ENCODE measurements at regions not wholly inside any gene's neighbourhood (a gene's known extent, or its start where the extent isn't known, plus 50 kb on each side); places are given as distances from the start of the nearest gene placed in this dataset.
"Not testable (repeated sequence)": the region's sequence is repeated elsewhere in the genome, so short reads cannot be mapped to it uniquely, and the experiment has no call there.

DNA sequence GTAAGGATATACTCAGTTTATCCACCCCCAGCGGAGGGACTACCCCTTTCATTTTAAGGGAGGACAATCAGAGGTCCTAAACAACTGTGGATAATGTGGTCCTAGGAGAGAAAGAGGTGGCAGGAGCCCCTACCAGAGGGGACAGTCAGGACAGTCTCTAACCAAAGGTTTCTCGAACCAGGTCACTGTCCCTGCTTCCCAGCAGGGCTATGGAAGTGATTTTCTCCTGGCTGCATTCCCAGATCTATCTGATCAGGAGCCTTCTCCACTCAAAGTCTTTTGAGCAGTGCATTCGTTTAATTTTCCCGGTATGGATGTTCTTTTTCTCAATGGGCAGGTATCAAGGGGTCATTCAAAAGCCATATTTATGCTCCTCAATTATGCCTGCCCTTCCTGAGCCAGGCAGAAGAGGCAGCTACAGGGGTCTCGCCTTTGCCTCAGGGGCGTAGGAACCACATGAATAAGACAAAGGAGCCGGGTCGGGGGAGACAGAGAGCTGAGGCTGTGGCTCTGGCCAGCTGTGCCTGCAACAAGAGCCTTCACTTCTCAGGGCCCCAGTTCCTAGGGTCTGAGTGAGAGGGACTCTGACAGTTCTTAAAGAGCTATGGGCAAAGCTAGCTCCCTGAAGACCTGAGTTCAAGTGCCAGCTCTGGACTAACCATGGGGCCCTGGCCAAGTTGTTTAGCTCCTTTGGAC, 62.5 kb upstream of the DMRTB1 start:
- no peak for FAIRE-seq
- DNase-seq (ENCODE audit: insufficient read length, low spot score) = no peak
- TF ChIP-seq POLR2AphosphoS5 (IDR thresholded peaks at IDR 0.05; ENCODE audit: low read depth, low read length) (no peak), TAF1 (IDR thresholded peaks at IDR 0.05; ENCODE audit: low read depth, low read length) (no peak), SPI1 (IDR thresholded peaks at IDR 0.05; ENCODE audit: low read depth, low read length) (no peak), PAX5 (IDR thresholded peaks at IDR 0.05; ENCODE audit: insufficient read depth, low read length, severe bottlenecking) (no peak), POU2F2 (IDR thresholded peaks at IDR 0.05; ENCODE audit: low read depth, low read length) (no peak), POLR2A (IDR thresholded peaks at IDR 0.05; ENCODE audit: low read depth, low read length) (no peak)

DNA sequence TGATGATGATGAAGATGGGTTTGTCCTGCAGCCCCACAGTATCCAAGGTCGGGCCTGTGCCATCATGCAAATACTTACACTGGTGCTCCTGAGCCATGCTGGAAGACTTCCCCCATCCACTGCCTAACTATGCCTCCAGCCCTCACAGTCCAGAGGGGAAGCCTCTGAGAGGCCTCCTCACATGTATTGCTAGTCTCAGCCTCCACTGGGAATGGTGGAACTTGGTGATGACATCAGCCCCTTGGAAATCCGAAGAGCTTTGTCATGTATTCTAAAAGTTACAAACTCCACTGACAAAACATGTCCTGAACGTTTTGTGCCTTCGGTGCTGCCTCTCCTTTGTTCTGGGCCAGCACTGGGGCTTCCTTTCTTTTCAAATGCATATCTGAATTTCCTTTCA, 61.1 kb upstream of the DMRTB1 start:
- FAIRE-seq (no peak), DNase-seq (ENCODE audit: insufficient read length, low spot score) (no peak)
- TF ChIP-seq SPI1 (IDR thresholded peaks at IDR 0.05; ENCODE audit: low read depth, low read length) (no peak), POLR2AphosphoS5 (IDR thresholded peaks at IDR 0.05; ENCODE audit: low read depth, low read length) (no peak), POU2F2 (IDR thresholded peaks at IDR 0.05; ENCODE audit: low read depth, low read length) (no peak), POLR2A (IDR thresholded peaks at IDR 0.05; ENCODE audit: low read depth, low read length) (no peak), TAF1 (IDR thresholded peaks at IDR 0.05; ENCODE audit: low read depth, low read length) (no peak), PAX5 (IDR thresholded peaks at IDR 0.05; ENCODE audit: insufficient read depth, low read length, severe bottlenecking) (no peak)

- FAIRE-seq = no peak
- DNase-seq (ENCODE audit: insufficient read length, low spot score) = no peak
Observed at GRCh38 chr1:53398576-53399365, 60.4 kb upstream of the DMRTB1 start.

DNA sequence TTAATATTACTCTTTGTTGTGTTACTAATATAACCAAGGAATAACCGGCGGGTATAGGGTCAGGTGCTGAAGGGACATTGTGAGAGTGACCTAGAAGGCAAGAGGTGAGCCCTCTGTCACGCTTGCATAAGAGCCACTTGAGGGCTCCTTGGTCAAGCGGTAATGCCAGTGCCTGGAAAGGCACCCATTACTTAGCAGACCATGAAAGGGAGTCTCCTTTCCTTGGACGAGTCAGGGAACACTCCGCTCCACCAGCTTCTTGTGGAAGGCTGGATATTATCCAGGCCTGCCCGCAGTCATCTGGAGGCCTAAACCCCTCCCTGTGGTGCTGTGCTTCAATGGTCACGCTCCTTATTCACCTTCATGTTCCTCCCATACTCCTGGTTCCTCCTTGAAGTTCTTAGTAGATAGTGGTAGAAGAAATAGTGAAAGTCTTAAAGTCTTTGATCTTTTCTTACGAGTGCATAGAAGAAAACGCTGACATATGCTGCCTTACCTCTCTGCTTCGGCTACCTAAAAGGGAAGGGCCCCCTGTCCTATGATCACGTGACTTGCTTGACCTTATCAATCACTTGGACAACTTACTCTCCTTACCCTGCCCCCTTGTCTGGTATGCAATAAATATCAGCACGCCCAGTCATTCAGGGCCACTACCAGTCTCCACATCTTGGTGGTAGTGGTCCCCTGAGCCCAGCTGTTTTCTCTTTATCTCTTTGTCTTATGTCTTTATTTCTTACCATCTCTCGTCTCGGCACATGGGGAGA, 59.6 kb upstream of the DMRTB1 start:
- not testable (repeated sequence) for FAIRE-seq; DNase-seq (ENCODE audit: insufficient read length, low spot score)

More at GRCh38 chr1:53398576-53399365, 60.4 kb upstream of the DMRTB1 start:
- TF ChIP-seq SPI1 (IDR thresholded peaks at IDR 0.05; ENCODE audit: low read depth, low read length) = no peak
- TF ChIP-seq POLR2AphosphoS5 (IDR thresholded peaks at IDR 0.05; ENCODE audit: low read depth, low read length) = no peak
- TF ChIP-seq TAF1 (IDR thresholded peaks at IDR 0.05; ENCODE audit: low read depth, low read length) = no peak
- no peak for TF ChIP-seq POU2F2 (IDR thresholded peaks at IDR 0.05; ENCODE audit: low read depth, low read length)
- no peak for TF ChIP-seq PAX5 (IDR thresholded peaks at IDR 0.05; ENCODE audit: insufficient read depth, low read length, severe bottlenecking)
- TF ChIP-seq POLR2A (IDR thresholded peaks at IDR 0.05; ENCODE audit: low read depth, low read length) = no peak

- TF ChIP-seq SPI1 (IDR thresholded peaks at IDR 0.05; ENCODE audit: low read depth, low read length) (no peak), POLR2AphosphoS5 (IDR thresholded peaks at IDR 0.05; ENCODE audit: low read depth, low read length) (no peak), POLR2A (IDR thresholded peaks at IDR 0.05; ENCODE audit: low read depth, low read length) (no peak), PAX5 (IDR thresholded peaks at IDR 0.05; ENCODE audit: insufficient read depth, low read length, severe bottlenecking) (no peak), POU2F2 (IDR thresholded peaks at IDR 0.05; ENCODE audit: low read depth, low read length) (no peak), TAF1 (IDR thresholded peaks at IDR 0.05; ENCODE audit: low read depth, low read length) (no peak)
- DNase-seq (ENCODE audit: insufficient read length, low spot score) (no peak), FAIRE-seq (no peak)
Observed at GRCh38 chr1:53400761-53401674, 58.2 kb upstream of the DMRTB1 start.

GRCh38 chr1:53401813-53402745, 57.1 kb upstream of the DMRTB1 start:
- no peak for DNase-seq (ENCODE audit: insufficient read length, low spot score)
- TF ChIP-seq TAF1 (IDR thresholded peaks at IDR 0.05; ENCODE audit: low read depth, low read length) (no peak), POLR2A (IDR thresholded peaks at IDR 0.05; ENCODE audit: low read depth, low read length) (no peak), SPI1 (IDR thresholded peaks at IDR 0.05; ENCODE audit: low read depth, low read length) (peak; percentile 60)
- FAIRE-seq = no peak

- FAIRE-seq = no peak
- no peak for DNase-seq (ENCODE audit: insufficient read length, low spot score)
- TF ChIP-seq PAX5 (IDR thresholded peaks at IDR 0.05; ENCODE audit: insufficient read depth, low read length, severe bottlenecking) = no peak
- TF ChIP-seq POLR2AphosphoS5 (IDR thresholded peaks at IDR 0.05; ENCODE audit: low read depth, low read length) = no peak
- no peak for TF ChIP-seq POLR2A (IDR thresholded peaks at IDR 0.05; ENCODE audit: low read depth, low read length)
- no peak for TF ChIP-seq SPI1 (IDR thresholded peaks at IDR 0.05; ENCODE audit: low read depth, low read length)
- no peak for TF ChIP-seq TAF1 (IDR thresholded peaks at IDR 0.05; ENCODE audit: low read depth, low read length)
Observed at GRCh38 chr1:53402891-53403655, 56.1 kb upstream of the DMRTB1 start.

DNA sequence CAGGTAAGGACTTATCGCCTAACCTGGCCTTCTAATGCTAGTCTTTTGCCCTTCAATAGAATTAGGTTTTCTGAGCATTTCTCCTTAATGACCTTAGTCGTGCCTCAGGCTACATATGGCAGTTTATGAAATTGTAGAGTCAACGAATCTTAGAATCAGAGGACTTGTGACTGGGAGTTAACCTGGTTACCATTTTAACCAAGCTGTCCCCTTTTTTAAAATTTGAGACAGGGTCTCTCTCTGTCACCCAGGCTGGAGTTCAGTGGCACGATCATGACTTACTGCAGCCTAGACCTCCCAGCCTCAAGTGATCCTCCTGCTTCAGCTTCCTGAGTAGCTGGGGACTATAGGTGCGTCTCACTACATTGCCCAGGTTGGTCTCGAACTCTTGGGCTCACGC, 53.5 kb upstream of the DMRTB1 start:
- FAIRE-seq (no peak), DNase-seq (ENCODE audit: insufficient read length, low spot score) (no peak)
- TF ChIP-seq PAX5 (IDR thresholded peaks at IDR 0.05; ENCODE audit: insufficient read depth, low read length, severe bottlenecking) (no peak), POU2F2 (IDR thresholded peaks at IDR 0.05; ENCODE audit: low read depth, low read length) (no peak), TAF1 (IDR thresholded peaks at IDR 0.05; ENCODE audit: low read depth, low read length) (no peak), POLR2A (IDR thresholded peaks at IDR 0.05; ENCODE audit: low read depth, low read length) (no peak), POLR2AphosphoS5 (IDR thresholded peaks at IDR 0.05; ENCODE audit: low read depth, low read length) (no peak), SPI1 (IDR thresholded peaks at IDR 0.05; ENCODE audit: low read depth, low read length) (no peak)

Data from GM12891 (cell line).